Hepatocyte (in vitro differentiated cells): ENCODE measurements at regions not wholly inside any gene's neighbourhood (a gene's known extent, or its start where the extent isn't known, plus 50 kb on each side); places are given as distances from the start of the nearest gene placed in this dataset.
"Not testable (repeated sequence)": the region's sequence is repeated elsewhere in the genome, so short reads cannot be mapped to it uniquely, and the experiment has no call there.

ENCODE experiments used
- DNase-seq: peaks from one replicate; pipeline ENCODE4 v3.0.0-alpha.2; 2016; ENCODE audit warnings: low spot score
- H2AFZ ChIP-seq: fragments of 200-600 bp; sonication (generic); 2 replicates; pipeline ENCODE4 v1.6.0; 2016; ENCODE audit warnings: antibody characterized with exemption, mild to moderate bottlenecking
- H3K27ac ChIP-seq: fragments of 200-600 bp; sonication (generic); 2 replicates; pipeline ENCODE4 v1.5.1; 2016; ENCODE audit warnings: mild to moderate bottlenecking
- H3K27me3 ChIP-seq: fragments of 200-600 bp; sonication (generic); 2 replicates; pipeline ENCODE4 v1.6.1; 2016
- H3K36me3 ChIP-seq: fragments of 200-600 bp; sonication (generic); replicated peaks from 2 replicates; pipeline ENCODE4 v1.5.1; 2016; ENCODE audit warnings: low read depth; ENCODE audit not compliant: insufficient read depth
- H3K4me1 ChIP-seq: fragments of 200-600 bp; sonication (generic); 2 replicates; pipeline ENCODE4 v1.5.1; 2016; ENCODE audit warnings: mild to moderate bottlenecking, moderate library complexity; ENCODE audit not compliant: insufficient read depth
- H3K4me2 ChIP-seq: fragments of 200-600 bp; sonication (generic); 2 replicates; pipeline ENCODE4 v1.6.0; 2016
- H3K4me3 ChIP-seq: fragments of 200-600 bp; sonication (generic); 2 replicates; pipeline ENCODE4 v1.5.1; 2016; ENCODE audit warnings: mild to moderate bottlenecking
- H3K79me2 ChIP-seq: fragments of 200-600 bp; sonication (generic); 2 replicates; pipeline ENCODE4 v1.6.0; 2017; ENCODE audit warnings: mild to moderate bottlenecking
- H3K9me2 ChIP-seq: fragments of 200-600 bp; sonication (generic); replicated peaks from 2 replicates; pipeline ENCODE4 v1.6.0; 2017; ENCODE audit warnings: mild to moderate bottlenecking; ENCODE audit not compliant: insufficient read depth
- H3K9me3 ChIP-seq: fragments of 200-600 bp; sonication (generic); 2 replicates; pipeline ENCODE4 v1.5.1; 2016; ENCODE audit warnings: low read depth, mild to moderate bottlenecking
- H4K20me1 ChIP-seq: fragments of 200-600 bp; sonication (generic); 2 replicates; pipeline ENCODE4 v1.6.0; 2016; ENCODE audit warnings: mild to moderate bottlenecking; ENCODE audit not compliant: insufficient read depth, poor library complexity, severe bottlenecking
- CTCF ChIP-seq: fragments of 200-600 bp; sonication (generic); IDR thresholded peaks from 2 replicates; pipeline ENCODE4 v1.5.1; 2016; ENCODE audit warnings: antibody characterized with exemption, mild to moderate bottlenecking; ENCODE audit not compliant: poor library complexity
- EZH2 ChIP-seq: fragments of 200-600 bp; sonication (generic); IDR thresholded peaks from 2 replicates; pipeline ENCODE4 v1.6.1; 2016; ENCODE audit warnings: antibody characterized with exemption, mild to moderate bottlenecking, borderline replicate concordance
- EZH2phosphoT487 ChIP-seq: fragments of 200-600 bp; sonication (generic); IDR thresholded peaks from one replicate; pipeline ENCODE4 v1.6.1; 2018; ENCODE audit warnings: antibody characterized with exemption, mild to moderate bottlenecking, low read depth, moderate library complexity; ENCODE audit not compliant: unreplicated experiment, severe bottlenecking
- WGBS: methylation state at CpG from one replicate; pipeline ENCODE4 v1.1.6; 2016; ENCODE audit warnings: low lambda C conversion rate; ENCODE audit errors: missing lambda C conversion rate; 5-methylcytosine and 5-hydroxymethylcytosine counted together

DNA sequence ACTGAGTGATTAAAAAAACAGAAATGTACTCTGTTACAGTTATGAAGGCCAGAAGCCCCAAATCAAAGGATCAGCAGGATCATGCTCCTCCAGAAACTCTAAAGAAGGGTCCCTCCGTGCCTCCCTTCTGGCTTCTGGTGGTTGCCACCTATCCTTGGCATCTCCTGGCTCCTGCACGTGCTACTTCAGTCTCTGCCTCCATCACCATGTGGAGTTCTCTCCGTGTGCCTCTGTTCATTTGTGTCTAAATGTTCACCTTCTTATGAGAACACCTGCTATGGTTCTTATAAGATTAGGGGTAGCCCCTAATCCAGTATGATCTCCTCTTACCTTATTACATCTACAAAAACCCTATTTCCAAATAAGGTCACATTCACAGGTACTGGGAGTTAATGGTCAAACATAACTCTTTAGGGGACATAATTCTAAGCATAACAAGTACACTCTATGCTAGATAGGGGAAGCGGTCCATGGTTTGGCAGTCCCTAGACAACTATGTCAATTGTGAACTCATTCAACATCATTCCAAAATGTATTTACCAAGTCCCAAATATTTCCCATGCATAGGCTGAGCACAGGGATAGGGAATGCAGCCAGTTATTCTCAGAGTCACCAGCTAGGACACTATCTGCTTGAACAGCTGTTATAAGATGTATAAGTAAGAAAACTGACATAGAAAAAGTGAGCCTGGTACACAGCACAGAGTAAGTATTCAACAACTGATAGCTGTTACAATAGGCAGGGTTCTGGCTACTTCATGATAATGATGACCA is 295.5 kb upstream of the BOD1L1 start:
- Histone ChIP-seq H3K4me1 (peaks cover 3% of the 10 kb centered on the region), H2AFZ (no peak overlapping the region), H3K79me2 (no peaks in the 10 kb centered on the region), H3K4me2 (no peak overlapping the region), H3K36me3 (no peaks in the 10 kb centered on the region), H3K9me2 (no peaks in the 10 kb centered on the region), H3K4me3 (no peak overlapping the region), H4K20me1 (no peaks in the 10 kb centered on the region), H3K9me3 (no peaks in the 10 kb centered on the region), H3K27me3 (no peaks in the 10 kb centered on the region), H3K27ac (no peak overlapping the region)
- no peak for DNase-seq
- 60% methylated on average over 4 of the region's 4 CpGs for WGBS
- TF ChIP-seq EZH2phosphoT487 (no peak), EZH2 (no peak), CTCF (no peak)

DNA sequence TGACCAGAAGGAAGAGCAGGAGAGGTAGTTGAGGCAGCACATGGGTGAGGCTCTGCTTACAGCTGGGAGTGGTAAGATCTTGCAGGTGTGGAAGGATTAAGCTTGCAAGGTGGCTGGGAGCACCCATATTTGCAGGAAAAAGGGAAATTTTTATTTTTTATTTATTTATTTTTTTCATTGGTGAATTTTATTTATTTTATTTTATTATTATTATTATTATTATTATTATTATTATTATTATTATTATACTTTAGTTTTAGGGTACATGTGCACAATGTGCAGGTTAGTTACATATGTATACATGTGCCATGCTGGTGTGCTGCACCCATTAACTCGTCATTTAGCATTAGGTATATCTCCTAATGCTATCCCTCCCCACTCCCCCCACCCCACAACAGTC is 297.4 kb upstream of the BOD1L1 start:
- DNase-seq, H2AFZ ChIP-seq, H3K4me2 ChIP-seq, H3K4me1 ChIP-seq, H3K9me2 ChIP-seq, H3K79me2 ChIP-seq, H3K27ac ChIP-seq, H3K27me3 ChIP-seq, H3K36me3 ChIP-seq, H4K20me1 ChIP-seq, H3K9me3 ChIP-seq, H3K4me3 ChIP-seq: not testable (repeated sequence)
- 80% methylated on average over 1 of the region's 1 CpG for WGBS

- Histone ChIP-seq H3K4me1 (no peaks in the 10 kb centered on the region), H3K79me2 (no peaks in the 10 kb centered on the region), H3K27me3 (no peaks in the 10 kb centered on the region), H4K20me1 (no peaks in the 10 kb centered on the region), H3K9me2 (no peaks in the 10 kb centered on the region), H3K9me3 (no peaks in the 10 kb centered on the region), H3K36me3 (no peaks in the 10 kb centered on the region), H2AFZ (no peak overlapping the region), H3K4me3 (no peak overlapping the region), H3K27ac (no peak overlapping the region), H3K4me2 (no peak overlapping the region)
- WGBS: 90% methylated on average over 7 of the region's 7 CpGs
- no peak for DNase-seq
- TF ChIP-seq EZH2phosphoT487 (no peak), EZH2 (no peak), CTCF (no peak)
Measured at GRCh38 chr4:13928214-13928613, 300.7 kb upstream of the BOD1L1 start.

DNA sequence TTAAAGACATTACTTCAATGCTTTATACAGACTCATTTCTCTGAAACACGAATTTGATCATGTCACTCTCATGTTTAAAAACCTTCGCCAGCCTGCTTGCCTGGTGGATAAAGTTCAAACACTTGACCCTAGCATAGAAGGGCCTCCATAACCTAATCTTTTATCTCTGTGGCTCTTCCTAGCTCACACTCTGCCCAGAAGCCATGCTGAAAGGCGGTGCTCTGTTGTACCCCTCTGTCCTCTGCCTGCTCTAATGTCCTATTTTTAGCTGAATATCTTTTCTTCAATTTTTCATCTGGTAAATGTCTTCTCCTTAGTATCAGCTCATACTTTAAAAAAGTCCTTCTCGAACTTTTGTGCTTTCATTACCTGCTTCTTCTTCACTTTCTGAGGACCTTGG is 302.6 kb upstream of the BOD1L1 start:
- H3K79me2 ChIP-seq: no peaks in the 10 kb centered on the region
- H3K9me2 ChIP-seq: no peaks in the 10 kb centered on the region
- H3K4me2 ChIP-seq: no peak overlapping the region
- H2AFZ ChIP-seq: no peak overlapping the region
- H4K20me1 ChIP-seq: no peaks in the 10 kb centered on the region
- no peaks in the 10 kb centered on the region for H3K9me3 ChIP-seq
- TF ChIP-seq EZH2: no peak
- no peak for TF ChIP-seq EZH2phosphoT487
- no peak overlapping the region for H3K27ac ChIP-seq
- H3K36me3 ChIP-seq: no peaks in the 10 kb centered on the region
- no peaks in the 10 kb centered on the region for H3K4me1 ChIP-seq
- H3K4me3 ChIP-seq: no peak overlapping the region
- no peak for DNase-seq
- H3K27me3 ChIP-seq: no peaks in the 10 kb centered on the region
- 93% methylated on average over 4 of the region's 4 CpGs for WGBS
